ENCODE measurements at regions not wholly inside any gene's neighbourhood (a gene's known extent, or its start where the extent isn't known, plus 50 kb on each side); places are given as distances from the start of the nearest gene placed in this dataset.

GRCh38 chr6:91276315-91276714 is 689.4 kb upstream of the MAP3K7 start:
- no peak for TF ChIP-seq EZH2phosphoT487 (IDR thresholded peaks at IDR 0.05; ENCODE audit: borderline replicate concordance, low read length)
- TF ChIP-seq CTCF (conservative IDR thresholded peaks at IDR 0.05; ENCODE audit: low read depth, low read length): peak; percentile 46
- no peak for TF ChIP-seq EZH2 (IDR thresholded peaks at IDR 0.05; ENCODE audit: low read length, unreplicated experiment)

All from PC-3 (cell line).